Loucy (cell line): ENCODE measurements at regions not wholly inside any gene's neighbourhood (a gene's known extent, or its start where the extent isn't known, plus 50 kb on each side); places are given as distances from the start of the nearest gene placed in this dataset.

Source experiments
- H2AFZ ChIP-seq: fragments of 200-600 bp; sonication (generic); 2 replicates; pipeline ENCODE4 v1.6.0; 2016; ENCODE audit warnings: antibody characterized with exemption, mild to moderate bottlenecking, low read length, moderate library complexity
- H3F3A ChIP-seq: fragments of 200-600 bp; 2 replicates; pipeline ENCODE4 v1.6.0; 2016; ENCODE audit warnings: antibody characterized with exemption, low read depth, mild to moderate bottlenecking
- H3K27me3 ChIP-seq: fragments of 200-600 bp; sonication (generic); 2 replicates; pipeline ENCODE4 v1.6.1; 2014; ENCODE audit warnings: low read length, mild to moderate bottlenecking; ENCODE audit not compliant: insufficient read depth, poor library complexity, severe bottlenecking
- H3K36me3 ChIP-seq: fragments of 200-600 bp; sonication (generic); 2 replicates; pipeline ENCODE4 v1.6.1; 2016; ENCODE audit warnings: low read length; ENCODE audit not compliant: insufficient read depth
- H3K4me1 ChIP-seq: fragments of 200-600 bp; sonication (generic); 2 replicates; pipeline ENCODE4 v1.5.1; 2014; ENCODE audit warnings: low read length, mild to moderate bottlenecking; ENCODE audit not compliant: insufficient read depth, poor library complexity, severe bottlenecking
- H3K4me2 ChIP-seq: fragments of 200-600 bp; sonication (generic); 2 replicates; pipeline ENCODE4 v1.6.0; 2014; ENCODE audit warnings: antibody characterized with exemption, low read length, low read depth, mild to moderate bottlenecking; ENCODE audit not compliant: poor library complexity, severe bottlenecking
- H3K4me3 ChIP-seq: fragments of 200-600 bp; sonication (generic); 2 replicates; pipeline ENCODE4 v1.5.1; 2014; ENCODE audit warnings: low read length, mild to moderate bottlenecking, mixed read lengths; ENCODE audit not compliant: poor library complexity, severe bottlenecking
- H3K79me2 ChIP-seq: fragments of 200-600 bp; sonication (generic); 2 replicates; pipeline ENCODE4 v1.6.1; 2014; ENCODE audit warnings: low read length; ENCODE audit not compliant: insufficient read depth
- H3K9ac ChIP-seq: fragments of 200-600 bp; sonication (generic); 2 replicates; pipeline ENCODE4 v1.6.0; 2014; ENCODE audit warnings: mild to moderate bottlenecking, low read depth, low read length, moderate library complexity; ENCODE audit not compliant: poor library complexity, severe bottlenecking
- H3K9me2 ChIP-seq: fragments of 200-600 bp; sonication (generic); replicated peaks from 2 replicates; pipeline ENCODE4 v1.6.1; 2016; ENCODE audit warnings: low read depth, low read length, mixed read lengths
- H3K9me3 ChIP-seq: fragments of 200-600 bp; sonication (generic); 2 replicates; pipeline ENCODE4 v1.6.1; 2014; ENCODE audit warnings: mild to moderate bottlenecking, antibody characterized with exemption, low read length, low read depth; ENCODE audit not compliant: insufficient read depth
- H4K20me1 ChIP-seq: fragments of 200-600 bp; sonication (generic); 2 replicates; pipeline ENCODE4 v1.6.0; 2014; ENCODE audit warnings: antibody characterized with exemption, low read length, mild to moderate bottlenecking; ENCODE audit not compliant: insufficient read depth, poor library complexity, severe bottlenecking
- CTCF ChIP-seq: fragments of 200-600 bp; sonication (generic); conservative IDR thresholded peaks from 2 replicates; pipeline ENCODE4 v1.5.1; 2014; ENCODE audit warnings: mild to moderate bottlenecking, antibody characterized with exemption, low read length
- EZH2phosphoT487 ChIP-seq: fragments of 200-600 bp; IDR thresholded peaks from 2 replicates; pipeline ENCODE4 v1.6.1; 2018; ENCODE audit warnings: antibody characterized with exemption, mild to moderate bottlenecking, moderate library complexity, borderline replicate concordance

- Histone ChIP-seq H3K4me3 (no peak overlapping the region), H4K20me1 (no peaks in the 10 kb centered on the region), H3K9me3 (peaks cover 11% of the 10 kb centered on the region; the same call in 1 of the 2 replicates), H2AFZ (no peak overlapping the region), H3K36me3 (no peaks in the 10 kb centered on the region), H3K4me2 (no peak overlapping the region), H3F3A (no peaks in the 10 kb centered on the region), H3K27me3 (no peaks in the 10 kb centered on the region), H3K9ac (no peak overlapping the region), H3K4me1 (no peaks in the 10 kb centered on the region), H3K9me2 (no peaks in the 10 kb centered on the region), H3K79me2 (no peaks in the 10 kb centered on the region)
- TF ChIP-seq CTCF (no peak), EZH2phosphoT487 (no peak)
These were observed 317.6 kb downstream of the EIPR1 start for GRCh38 chr2:3060049-3060448.

GRCh38 chr2:3059141-3059925 is 318.3 kb downstream of the EIPR1 start:
- Histone ChIP-seq H3K27me3 (no peaks in the 10 kb centered on the region), H3K9me3 (peaks cover 6% of the 10 kb centered on the region; the same call in 1 of the 2 replicates), H3K79me2 (no peaks in the 10 kb centered on the region), H2AFZ (no peak overlapping the region), H3K36me3 (no peaks in the 10 kb centered on the region), H3K4me2 (no peak overlapping the region), H3F3A (no peaks in the 10 kb centered on the region), H4K20me1 (no peaks in the 10 kb centered on the region), H3K9me2 (no peaks in the 10 kb centered on the region), H3K9ac (no peak overlapping the region), H3K4me1 (no peaks in the 10 kb centered on the region), H3K4me3 (no peak overlapping the region)
- TF ChIP-seq EZH2phosphoT487 = no peak
- no peak for TF ChIP-seq CTCF

- TF ChIP-seq EZH2phosphoT487 (no peak), CTCF (no peak)
- Histone ChIP-seq H3K9me3 (no peaks in the 10 kb centered on the region; the same call in 1 of the 2 replicates), H3F3A (no peaks in the 10 kb centered on the region), H3K4me1 (no peaks in the 10 kb centered on the region), H3K4me3 (no peak overlapping the region), H3K27me3 (no peaks in the 10 kb centered on the region), H3K9me2 (no peaks in the 10 kb centered on the region), H4K20me1 (no peaks in the 10 kb centered on the region), H3K36me3 (no peaks in the 10 kb centered on the region), H3K4me2 (no peak overlapping the region), H3K9ac (no peak overlapping the region), H3K79me2 (no peaks in the 10 kb centered on the region), H2AFZ (no peak overlapping the region)
These were observed 323.6 kb downstream of the EIPR1 start for GRCh38 chr2:3054066-3054465.
